ENCODE measurements at regions not wholly inside any gene's neighbourhood (a gene's known extent, or its start where the extent isn't known, plus 50 kb on each side); places are given as distances from the start of the nearest gene placed in this dataset.

GRCh38 chr2:15886231-15886630 lies 54.1 kb upstream of the MYCN start:
- H3K4me3 ChIP-seq (replicated peaks; ENCODE audit: low read depth, low read length), result no peak overlapping the region
- TF ChIP-seq, protein P1, sequence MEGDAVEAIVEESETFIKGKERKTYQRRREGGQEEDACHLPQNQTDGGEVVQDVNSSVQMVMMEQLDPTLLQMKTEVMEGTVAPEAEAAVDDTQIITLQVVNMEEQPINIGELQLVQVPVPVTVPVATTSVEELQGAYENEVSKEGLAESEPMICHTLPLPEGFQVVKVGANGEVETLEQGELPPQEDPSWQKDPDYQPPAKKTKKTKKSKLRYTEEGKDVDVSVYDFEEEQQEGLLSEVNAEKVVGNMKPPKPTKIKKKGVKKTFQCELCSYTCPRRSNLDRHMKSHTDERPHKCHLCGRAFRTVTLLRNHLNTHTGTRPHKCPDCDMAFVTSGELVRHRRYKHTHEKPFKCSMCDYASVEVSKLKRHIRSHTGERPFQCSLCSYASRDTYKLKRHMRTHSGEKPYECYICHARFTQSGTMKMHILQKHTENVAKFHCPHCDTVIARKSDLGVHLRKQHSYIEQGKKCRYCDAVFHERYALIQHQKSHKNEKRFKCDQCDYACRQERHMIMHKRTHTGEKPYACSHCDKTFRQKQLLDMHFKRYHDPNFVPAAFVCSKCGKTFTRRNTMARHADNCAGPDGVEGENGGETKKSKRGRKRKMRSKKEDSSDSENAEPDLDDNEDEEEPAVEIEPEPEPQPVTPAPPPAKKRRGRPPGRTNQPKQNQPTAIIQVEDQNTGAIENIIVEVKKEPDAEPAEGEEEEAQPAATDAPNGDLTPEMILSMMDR (IDR thresholded peaks at IDR 0.05; ENCODE audit: low read depth, low read length, missing control alignments), result no peak

GRCh38 chr2:15889442-15890123 lies 50.8 kb upstream of the MYCN start:
- H3K4me3 ChIP-seq (replicated peaks; ENCODE audit: low read depth, low read length), result no peak overlapping the region
- TF ChIP-seq, protein P1 (IDR thresholded peaks at IDR 0.05; ENCODE audit: low read depth, low read length, missing control alignments), result no peak

More at GRCh38 chr2:15886231-15886630, 54.1 kb upstream of the MYCN start:
- no peak for DNase-seq (ENCODE audit: extremely low read depth, low read depth)

GRCh38 chr2:15890124-15890754 lies 50.1 kb upstream of the MYCN start:
- no peak for DNase-seq (ENCODE audit: extremely low read depth, low read depth)
- no peak overlapping the region for H3K4me3 ChIP-seq (replicated peaks; ENCODE audit: low read depth, low read length)
- TF ChIP-seq, protein P1 (IDR thresholded peaks at IDR 0.05; ENCODE audit: low read depth, low read length, missing control alignments), result no peak

More at GRCh38 chr2:15889442-15890123, 50.8 kb upstream of the MYCN start:
- DNase-seq (ENCODE audit: extremely low read depth, low read depth), result no peak

Data from HFF-Myc (cell line).